ENCODE measurements at regions not wholly inside any gene's neighbourhood (a gene's known extent, or its start where the extent isn't known, plus 50 kb on each side); places are given as distances from the start of the nearest gene placed in this dataset.

DNA sequence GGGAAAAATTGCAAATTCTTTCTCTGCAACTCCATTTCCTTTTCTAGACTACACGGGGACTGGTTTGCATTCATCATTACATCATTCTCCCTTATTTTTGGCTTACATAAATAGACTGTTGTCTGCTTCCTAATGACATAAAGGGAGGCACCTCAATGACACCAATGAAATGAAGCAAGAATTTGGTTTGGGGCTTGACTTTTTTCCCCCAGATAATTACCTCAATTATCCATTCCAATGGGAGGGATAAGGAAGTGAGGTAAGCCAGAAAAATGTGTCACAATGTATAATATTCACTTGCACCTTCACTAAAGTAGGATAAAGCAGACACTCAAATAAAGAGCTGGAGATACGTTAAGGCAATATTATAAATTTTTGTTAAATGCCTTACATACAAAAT lies 240.6 kb upstream of the GRIP1 start:
- no peak for FAIRE-seq

GRCh38 chr12:66920205-66920604 lies 241.3 kb upstream of the GRIP1 start:
- no peak for FAIRE-seq

DNA sequence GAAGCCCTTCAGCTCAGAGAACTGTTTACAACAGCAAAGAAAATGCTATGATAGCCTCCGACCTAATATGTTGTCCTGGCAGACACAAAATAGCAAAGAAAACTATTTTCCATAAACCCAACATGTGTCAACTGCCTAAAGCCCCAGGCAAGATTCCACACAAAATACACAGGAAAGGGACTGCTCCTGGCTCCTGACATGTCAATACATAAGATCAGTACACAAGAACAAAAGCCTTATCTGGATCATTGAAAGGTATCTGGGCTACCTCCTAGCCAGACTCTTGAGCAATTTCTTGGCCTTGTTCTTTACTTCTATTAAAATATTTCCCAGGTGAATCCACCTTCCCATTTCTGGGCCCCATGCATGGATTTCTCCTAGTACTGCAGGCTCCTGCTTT lies 242.3 kb upstream of the GRIP1 start:
- FAIRE-seq, result no peak

- FAIRE-seq, result no peak
These were observed 246.2 kb upstream of the GRIP1 start for GRCh38 chr12:66925083-66925482.

DNA sequence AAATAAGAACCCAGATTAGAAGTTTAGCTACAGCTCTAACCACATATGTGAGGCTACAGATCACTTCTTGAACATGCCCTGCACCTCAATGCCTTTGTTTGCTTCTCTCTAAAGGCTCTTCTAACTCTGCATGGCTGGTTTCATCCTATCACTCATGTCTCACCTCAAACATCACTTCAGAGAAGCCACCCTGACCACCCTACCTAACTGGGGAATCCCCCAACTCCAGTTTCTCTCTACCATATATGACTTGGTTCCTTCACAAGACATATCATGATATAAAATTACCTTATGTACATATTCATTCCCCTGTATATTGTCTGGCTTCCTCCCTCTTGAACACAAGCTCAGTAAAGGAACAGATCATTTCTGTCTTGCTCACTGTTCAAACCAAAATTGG lies 250.2 kb upstream of the GRIP1 start:
- no peak for FAIRE-seq

DNA sequence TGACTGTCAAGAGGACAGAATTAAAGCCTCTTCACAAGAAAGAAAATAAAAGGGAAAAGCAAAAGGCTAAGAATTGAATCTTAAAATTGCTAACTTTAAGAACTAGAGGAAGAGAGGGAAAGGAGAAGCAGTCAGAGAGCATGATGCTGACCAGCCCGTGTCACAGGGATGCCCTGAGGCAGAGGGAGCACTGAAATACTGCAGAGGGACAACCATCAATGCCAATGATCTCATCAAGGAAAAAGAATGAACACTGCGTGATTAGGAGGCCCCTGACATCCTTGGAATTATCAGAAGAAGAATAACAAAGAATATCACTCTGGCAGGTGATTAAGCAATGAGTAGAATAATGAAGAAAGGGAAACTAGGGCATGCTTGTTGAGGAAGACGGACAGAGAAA lies 252.2 kb upstream of the GRIP1 start:
- no peak for FAIRE-seq

DNA sequence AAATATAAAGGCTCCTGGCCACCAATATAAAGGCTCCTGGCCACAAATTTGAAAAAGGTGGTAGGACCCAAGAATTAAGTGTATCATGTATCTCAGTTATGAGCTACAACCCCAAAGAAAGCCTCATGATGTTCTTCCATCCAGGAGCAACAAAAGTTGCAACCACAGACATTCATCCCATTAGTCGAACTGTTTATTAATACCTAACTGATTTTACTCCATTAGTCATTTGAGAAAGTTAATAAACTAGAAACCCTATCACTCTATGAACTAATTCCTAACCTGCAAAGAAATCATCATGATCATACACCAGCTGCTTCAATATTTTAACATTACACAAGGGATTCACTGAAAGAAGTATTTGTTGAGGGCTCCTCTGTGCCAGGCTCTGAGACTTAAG lies 253.2 kb upstream of the GRIP1 start:
- FAIRE-seq, result no peak

DNA sequence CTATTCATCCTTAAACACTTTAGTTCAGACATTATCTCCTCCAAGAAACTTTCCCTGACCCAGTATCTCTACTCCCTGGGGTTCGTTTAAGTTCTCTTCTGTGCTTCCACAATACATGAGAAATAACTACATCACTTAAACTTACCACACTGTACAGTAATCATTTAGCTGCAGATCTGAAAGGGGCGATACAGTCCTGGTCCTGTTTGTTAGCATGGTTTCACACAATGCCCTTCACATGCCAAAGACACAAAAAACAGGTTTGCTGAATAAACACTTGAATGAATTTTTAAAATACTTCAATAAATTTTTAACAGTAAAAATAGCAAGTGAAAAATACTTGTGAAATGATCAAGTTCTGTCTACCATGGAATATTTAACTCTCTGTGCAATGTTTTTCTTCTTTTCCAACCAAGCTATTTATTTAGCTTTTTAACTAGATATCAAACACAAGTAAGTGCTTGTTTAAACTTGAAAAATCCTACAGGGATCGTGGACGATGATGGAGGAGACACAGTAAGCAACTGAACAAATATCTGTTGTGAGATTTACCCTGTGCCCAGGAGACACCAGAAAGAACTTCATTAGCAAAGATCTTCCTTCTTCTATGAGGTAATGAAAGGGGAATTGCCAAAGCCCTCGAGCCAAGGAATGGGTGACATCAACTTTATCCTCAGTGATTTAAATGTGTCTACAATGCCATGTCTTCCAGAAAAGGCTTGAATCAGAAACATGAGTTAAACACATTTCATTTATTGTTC lies 255.6 kb upstream of the GRIP1 start:
- no peak for FAIRE-seq

DNA sequence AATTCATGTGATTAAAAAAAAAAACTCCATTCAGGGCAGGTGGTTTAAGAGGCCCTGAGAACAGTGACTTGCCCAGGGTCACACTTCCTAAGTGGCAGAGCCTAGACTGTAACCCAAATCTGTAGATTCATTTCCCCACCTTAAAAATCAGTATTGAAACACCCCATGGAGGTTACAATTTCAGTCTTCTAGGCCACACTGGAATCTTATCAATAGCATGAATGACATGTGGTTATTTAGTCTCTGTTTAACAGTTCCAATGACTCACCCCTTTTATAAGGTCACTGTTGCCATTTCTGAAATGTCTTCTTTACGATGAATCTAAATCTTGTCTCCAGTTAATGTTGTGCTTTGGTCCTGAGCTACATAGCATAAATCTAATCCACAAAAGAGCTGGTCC lies 262.3 kb upstream of the GRIP1 start:
- FAIRE-seq, result no peak

DNA sequence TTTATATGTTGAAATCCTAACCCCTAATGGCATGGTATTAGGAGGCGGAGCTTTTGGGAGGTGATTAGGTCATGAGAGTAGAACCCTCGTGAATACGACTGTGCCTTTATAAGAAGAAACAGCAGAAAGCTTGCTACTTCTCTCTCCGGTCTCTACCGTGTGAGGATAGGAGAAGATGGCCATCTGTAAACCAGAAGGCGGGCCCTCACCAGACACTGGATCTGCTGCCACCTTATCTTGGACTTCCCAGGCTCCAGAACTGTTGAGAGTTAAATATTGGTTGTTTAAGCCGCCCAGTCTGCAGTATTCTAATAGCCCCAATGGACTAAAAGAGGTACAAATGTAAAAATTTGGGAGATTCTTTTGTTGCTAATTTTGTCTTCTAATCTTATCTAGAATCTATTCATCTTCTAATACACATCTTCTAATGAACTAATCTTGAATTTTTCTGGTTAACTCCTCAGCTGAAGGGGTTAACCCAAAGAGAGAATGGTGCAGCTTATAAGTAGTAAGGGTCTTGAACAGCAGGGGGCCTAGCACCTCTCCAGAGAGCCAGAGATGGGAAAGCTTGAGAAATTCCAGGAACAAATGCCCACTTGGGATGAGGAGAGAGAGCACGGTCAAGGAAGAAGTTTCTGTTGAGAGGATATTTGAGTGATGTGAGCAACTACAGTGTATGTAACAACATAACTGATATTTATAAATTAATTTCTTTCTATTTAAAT lies 264.0 kb upstream of the GRIP1 start:
- FAIRE-seq, result no peak

DNA sequence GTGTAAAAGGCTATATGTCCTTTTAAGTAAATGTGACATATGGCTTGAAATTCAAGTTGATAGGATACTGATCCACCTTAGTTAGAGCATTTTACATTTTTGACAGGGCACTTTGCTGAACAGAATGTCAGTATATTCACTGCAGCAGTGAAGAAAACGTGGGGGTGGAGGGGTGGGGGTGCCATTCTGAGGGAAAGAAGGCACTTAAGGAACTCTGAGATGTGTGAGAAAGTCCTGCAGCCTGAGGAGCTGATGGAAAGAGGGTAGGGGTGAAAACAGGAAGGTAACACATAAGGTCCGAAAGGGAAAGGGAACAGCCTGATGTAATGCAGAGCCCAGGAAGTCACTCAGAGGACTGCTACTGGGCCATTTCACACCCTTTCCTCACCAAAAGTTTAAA lies 265.5 kb upstream of the GRIP1 start:
- FAIRE-seq, result no peak

GRCh38 chr12:66945189-66945817 lies 266.4 kb upstream of the GRIP1 start:
- no peak for FAIRE-seq

- FAIRE-seq, result no peak
These were observed 268.2 kb upstream of the GRIP1 start for GRCh38 chr12:66947119-66947518.

DNA sequence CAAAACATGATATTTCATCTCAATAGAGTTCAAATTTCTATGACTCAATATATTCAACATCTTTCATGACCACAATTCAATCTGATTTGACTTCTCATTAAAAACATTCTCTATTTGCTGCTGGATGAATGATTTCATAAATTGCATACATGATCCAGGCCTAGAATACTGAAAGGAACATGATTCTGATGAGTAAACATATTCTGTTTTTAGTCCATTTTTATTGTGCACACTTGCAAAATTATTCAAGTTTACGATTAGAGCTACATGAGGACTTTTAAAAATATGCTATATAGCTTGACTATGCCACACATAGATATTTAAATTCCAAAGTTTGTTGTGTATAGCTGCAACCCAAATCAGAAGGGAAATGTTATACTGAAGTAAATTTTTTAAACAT lies 273.8 kb upstream of the GRIP1 start:
- FAIRE-seq, result no peak

DNA sequence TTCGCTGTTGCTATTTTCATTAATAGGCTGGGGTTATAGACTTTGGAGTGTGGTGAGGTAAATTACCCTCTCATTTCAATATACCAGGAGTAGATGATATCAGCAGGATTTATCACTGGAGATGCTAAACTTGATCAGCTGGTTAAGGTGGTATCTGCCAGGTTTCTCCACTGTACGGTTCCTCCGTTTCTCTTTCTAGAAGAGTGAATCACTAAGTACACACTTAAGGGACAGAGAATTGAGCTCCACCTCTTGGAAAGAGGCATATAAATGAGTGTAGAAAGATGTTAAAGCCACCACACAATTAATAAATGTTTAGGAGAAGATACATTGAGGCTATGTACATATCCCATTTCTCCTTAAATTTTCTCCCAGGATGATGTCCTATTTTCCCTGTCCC lies 277.4 kb upstream of the GRIP1 start:
- FAIRE-seq, result no peak

DNA sequence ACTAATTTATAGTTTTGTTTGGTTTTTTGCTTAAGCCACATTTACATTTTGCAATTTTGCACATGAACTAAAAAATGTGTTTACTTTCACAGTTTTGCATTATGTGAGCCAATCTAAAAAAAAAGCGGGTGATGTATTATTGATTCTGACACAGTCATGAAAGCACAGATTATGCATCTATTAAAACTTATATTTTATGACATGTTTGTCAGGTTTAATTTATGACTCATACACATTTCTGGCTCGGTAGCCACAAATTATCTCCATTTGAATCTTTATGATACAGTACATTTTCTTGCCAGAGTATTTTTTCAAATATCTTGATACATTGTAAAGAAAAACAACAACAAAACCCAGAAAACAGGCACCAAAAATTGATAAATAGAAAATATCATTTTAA lies 280.4 kb upstream of the GRIP1 start:
- no peak for FAIRE-seq

DNA sequence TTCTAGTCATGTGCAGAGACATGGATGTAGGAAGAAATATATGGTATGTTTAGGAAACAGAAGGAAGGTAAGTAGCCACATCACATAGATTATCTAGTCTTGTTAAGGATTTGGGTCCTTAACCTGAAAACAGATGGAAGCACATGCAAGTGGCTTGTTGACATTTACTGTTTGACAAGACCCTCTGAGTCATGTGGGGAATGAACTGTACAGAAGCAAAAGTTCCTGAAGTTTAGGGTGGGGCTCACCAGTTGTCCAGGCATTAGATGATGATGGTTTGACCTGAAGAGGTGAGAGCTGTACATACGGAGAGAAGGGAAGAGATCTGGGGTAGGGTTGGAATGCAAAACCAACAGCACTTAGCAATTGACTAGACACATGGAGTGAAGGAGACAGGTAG lies 281.1 kb upstream of the GRIP1 start:
- no peak for FAIRE-seq

GRCh38 chr12:66960704-66961690 lies 282.1 kb upstream of the GRIP1 start:
- FAIRE-seq, result no peak

- no peak for FAIRE-seq
These were observed 283.4 kb upstream of the GRIP1 start for GRCh38 chr12:66962290-66962689.

DNA sequence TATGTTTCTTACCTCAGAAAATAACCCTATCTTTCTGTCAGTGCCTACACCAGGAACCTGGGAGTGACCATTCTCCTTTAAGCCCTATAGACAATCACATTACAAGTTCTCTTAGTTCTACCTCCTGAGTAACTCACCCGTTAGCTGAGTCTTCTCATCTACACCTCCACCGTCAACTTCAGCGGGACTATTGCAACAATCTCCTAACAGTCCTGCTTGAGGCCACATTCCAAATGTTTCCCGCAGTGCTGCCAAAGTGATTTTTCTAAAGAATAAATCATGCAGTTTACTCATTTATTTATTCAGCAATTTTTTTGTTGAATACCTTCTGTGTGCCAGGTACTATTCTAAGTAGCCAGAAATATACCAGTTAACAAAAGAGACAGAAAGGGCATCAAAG lies 285.0 kb upstream of the GRIP1 start:
- FAIRE-seq, result no peak

DNA sequence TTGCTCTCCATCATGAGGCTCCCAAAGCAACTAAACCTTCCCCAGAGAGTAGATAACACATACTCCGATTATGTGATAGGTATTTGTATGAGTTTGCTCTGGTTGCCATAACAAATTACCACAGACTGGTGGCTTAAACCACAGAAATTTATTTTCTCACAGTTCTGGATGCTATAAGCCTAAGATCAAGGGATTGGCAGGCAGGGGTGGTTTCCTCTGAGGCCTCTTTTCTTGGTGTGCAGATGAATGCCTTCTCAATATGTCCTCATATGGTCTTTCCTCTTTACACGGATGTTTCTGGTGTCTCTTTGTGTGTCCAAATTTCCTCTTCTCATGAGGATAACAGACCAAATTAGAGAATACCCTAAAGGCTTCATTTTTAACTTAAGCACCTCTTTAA lies 285.8 kb upstream of the GRIP1 start:
- FAIRE-seq, result no peak

DNA sequence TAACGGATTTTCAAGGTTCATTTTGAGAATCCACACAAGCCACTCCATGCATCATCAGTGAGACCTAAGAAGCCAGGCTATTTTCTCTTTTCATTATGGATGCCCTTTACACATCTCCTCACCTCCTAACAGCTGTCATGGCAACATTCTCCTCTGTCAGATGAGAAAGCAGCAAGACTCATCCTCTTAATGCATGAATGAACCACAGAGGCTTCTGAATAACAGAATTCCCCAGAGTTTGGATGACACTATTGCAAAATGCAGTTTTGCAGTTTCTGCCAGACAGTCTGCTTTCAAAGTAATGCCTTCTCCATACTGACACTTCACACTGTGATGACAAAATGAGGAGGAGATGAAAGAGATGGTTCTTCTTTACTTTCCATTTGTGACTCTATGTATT lies 286.7 kb upstream of the GRIP1 start:
- no peak for FAIRE-seq

GRCh38 chr12:66971816-66972215 lies 292.9 kb upstream of the GRIP1 start:
- no peak for FAIRE-seq
